Psoas muscle (tissue), 7 donors: ENCODE measurements at regions not wholly inside any gene's neighbourhood (a gene's known extent, or its start where the extent isn't known, plus 50 kb on each side); places are given as distances from the start of the nearest gene placed in this dataset.

ENCODE experiments used
- ATAC-seq, 4 donors: fragments of 200-7000 bp; cut with Tn5 transposase; one replicate each; pipeline ENCODE4 v1.9.1; 2020; ENCODE audit warnings: moderate library complexity in 3 of 4, mild to moderate bottlenecking in 2 of 4
- DNase-seq, 2 donors: peaks; one replicate each; pipeline ENCODE4 v3.0.0-alpha.2; 2020
- H3K27ac ChIP-seq: fragments of 200-600 bp; one replicate; pipeline ENCODE4 v1.8.0; 2022
- H3K27me3 ChIP-seq, 3 donors: fragments of 200-600 bp in 1 of 3; one replicate each; pipeline versions ENCODE4 v1.6.1 to v1.8.0; 2013 to 2022; ENCODE audit warnings: low read length in 2 of 3, mild to moderate bottlenecking in 2 of 3, moderate library complexity in 1 of 3; ENCODE audit not compliant: insufficient read depth in 3 of 3
- H3K36me3 ChIP-seq, 2 donors: fragments of 200-600 bp in 1 of 2; one replicate each; pipeline versions ENCODE4 v1.6.1 to v1.8.0; 2013 to 2022; ENCODE audit warnings: low read depth in 1 of 2, mild to moderate bottlenecking in 1 of 2, moderate library complexity in 1 of 2; ENCODE audit not compliant: insufficient read depth in 1 of 2
- H3K4me1 ChIP-seq: fragments of 200-600 bp; one replicate; pipeline ENCODE4 v1.8.0; 2022
- H3K4me3 ChIP-seq: fragments of 200-600 bp; one replicate; pipeline ENCODE4 v1.8.0; 2022; ENCODE audit warnings: mild to moderate bottlenecking
- H3K9me3 ChIP-seq: fragments of 200-600 bp; one replicate; pipeline ENCODE4 v1.8.0; 2022
- WGBS, 3 donors: extraction: QIAGEN DNeasy Blood & Tissue Kit; methylation state at CpG; one replicate each; pipeline versions ENCODE4 v1.1.6 to v1.1.7; 2013; 5-methylcytosine and 5-hydroxymethylcytosine counted together
- intact Hi-C, 2 donors: fragments of 100-400 bp; cut with DNase I; formaldehyde crosslinking; loops; one replicate each; pipeline versions ENCODE4 v1.11.0 to v1.14.2; 2022
- TF ChIP-seq, protein P1 (sequence below): fragments of 200-600 bp; IDR thresholded peaks from one replicate; pipeline ENCODE4 v1.8.0; 2022; ENCODE audit warnings: antibody characterized with exemption
- donor health status: healthy with polysubstance abuse.
- donor health status: DM: no; HTN: no; CAD: no; lungs with moderate emphysema.
- donor health status: Bipolar disorder and iron deficiency.
- donor health status: healthy.
- donor health status: DM: yes; HTN: yes; CAD: no.
- donor health status: DM: no; HTN: no; CAD: no.
- donor health status: DM: yes; HTN: yes; CAD: no.

DNA sequence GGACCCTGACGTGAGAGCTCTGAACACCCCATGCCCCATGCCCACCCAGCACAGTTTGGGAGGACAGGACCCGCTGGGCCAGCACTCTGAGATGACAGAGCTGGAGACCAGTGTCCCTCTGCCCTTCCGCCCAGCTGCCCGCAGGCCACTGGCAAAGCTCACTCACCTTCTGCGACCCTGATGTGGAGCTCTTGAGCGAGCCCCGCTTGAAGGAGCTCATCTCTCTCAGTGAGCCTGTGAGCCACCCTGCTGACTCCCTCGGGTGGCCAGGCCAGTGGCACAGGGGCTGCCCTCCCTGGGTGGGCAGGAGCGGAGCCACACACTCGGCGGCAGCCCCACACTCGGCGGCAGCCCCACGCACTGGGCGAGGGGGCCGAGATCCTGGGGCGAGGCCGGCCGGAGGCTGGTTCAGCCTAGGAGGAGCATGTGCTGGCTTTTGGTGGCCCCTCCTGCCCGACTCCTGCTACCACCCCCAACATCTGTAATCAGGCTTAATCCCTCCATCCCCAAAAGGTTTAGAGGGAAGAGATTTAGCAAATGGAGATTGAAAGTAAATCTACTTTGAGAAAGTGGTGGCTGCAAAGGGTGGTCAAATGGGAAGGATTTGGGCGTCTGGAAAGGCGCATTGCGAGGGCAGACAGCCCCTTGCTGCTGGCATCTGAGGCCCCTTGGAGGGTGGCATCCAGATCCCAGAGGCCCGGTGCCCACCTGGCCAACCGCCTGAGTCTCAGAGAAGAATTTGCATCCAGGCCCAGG lies 59.4 kb upstream of the TRPM1 start:
- H3K9me3 ChIP-seq = no peaks in the 10 kb centered on the region
- no peak overlapping the region for H3K27ac ChIP-seq
- TF ChIP-seq, protein P1, sequence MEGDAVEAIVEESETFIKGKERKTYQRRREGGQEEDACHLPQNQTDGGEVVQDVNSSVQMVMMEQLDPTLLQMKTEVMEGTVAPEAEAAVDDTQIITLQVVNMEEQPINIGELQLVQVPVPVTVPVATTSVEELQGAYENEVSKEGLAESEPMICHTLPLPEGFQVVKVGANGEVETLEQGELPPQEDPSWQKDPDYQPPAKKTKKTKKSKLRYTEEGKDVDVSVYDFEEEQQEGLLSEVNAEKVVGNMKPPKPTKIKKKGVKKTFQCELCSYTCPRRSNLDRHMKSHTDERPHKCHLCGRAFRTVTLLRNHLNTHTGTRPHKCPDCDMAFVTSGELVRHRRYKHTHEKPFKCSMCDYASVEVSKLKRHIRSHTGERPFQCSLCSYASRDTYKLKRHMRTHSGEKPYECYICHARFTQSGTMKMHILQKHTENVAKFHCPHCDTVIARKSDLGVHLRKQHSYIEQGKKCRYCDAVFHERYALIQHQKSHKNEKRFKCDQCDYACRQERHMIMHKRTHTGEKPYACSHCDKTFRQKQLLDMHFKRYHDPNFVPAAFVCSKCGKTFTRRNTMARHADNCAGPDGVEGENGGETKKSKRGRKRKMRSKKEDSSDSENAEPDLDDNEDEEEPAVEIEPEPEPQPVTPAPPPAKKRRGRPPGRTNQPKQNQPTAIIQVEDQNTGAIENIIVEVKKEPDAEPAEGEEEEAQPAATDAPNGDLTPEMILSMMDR = no peak
- H3K27me3 ChIP-seq = no peaks in the 10 kb centered on the region
- WGBS, 3 donors = 88 to 94% (median 90%) methylated on average over 25 of the region's 25 CpGs
- H3K36me3 ChIP-seq = no peaks in the 10 kb centered on the region
- DNase-seq (no peak), ATAC-seq (no peak)
- intact Hi-C loops = no loop called here
- H3K4me1 ChIP-seq = peaks cover 9% of the 10 kb centered on the region
- H3K4me3 ChIP-seq = no peak overlapping the region

DNA sequence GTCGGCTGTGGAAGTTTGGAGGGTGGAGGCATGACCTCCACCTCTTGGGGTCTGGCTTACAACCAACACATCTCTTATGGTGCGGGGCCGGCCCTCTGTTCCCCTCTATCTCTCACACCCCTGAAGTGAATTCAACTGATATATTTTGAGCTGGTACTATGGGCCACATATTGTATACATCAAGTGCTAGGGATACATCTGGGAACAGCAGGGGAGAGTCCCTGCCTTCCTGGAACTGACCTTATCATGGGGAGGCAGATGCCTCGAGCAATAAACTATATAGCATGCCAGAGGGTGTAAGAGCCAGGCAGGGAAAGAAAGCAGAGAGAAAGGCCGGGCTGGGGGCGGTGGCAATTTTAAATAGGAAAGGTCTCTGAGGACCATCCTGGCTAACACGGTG lies 60.4 kb upstream of the TRPM1 start:
- Histone ChIP-seq H3K36me3 (no peaks in the 10 kb centered on the region), H3K27ac (no peak overlapping the region), H3K27me3 (no peaks in the 10 kb centered on the region), H3K4me1 (peaks cover 9% of the 10 kb centered on the region), H3K4me3 (no peak overlapping the region), H3K9me3 (no peaks in the 10 kb centered on the region)
- DNase-seq (no peak), ATAC-seq (no peak)
- WGBS, 3 donors = 88 to 90% (median 89%) methylated on average over 7 of the region's 7 CpGs
- TF ChIP-seq, protein P1 = no peak
- intact Hi-C loops = no loop called here

DNA sequence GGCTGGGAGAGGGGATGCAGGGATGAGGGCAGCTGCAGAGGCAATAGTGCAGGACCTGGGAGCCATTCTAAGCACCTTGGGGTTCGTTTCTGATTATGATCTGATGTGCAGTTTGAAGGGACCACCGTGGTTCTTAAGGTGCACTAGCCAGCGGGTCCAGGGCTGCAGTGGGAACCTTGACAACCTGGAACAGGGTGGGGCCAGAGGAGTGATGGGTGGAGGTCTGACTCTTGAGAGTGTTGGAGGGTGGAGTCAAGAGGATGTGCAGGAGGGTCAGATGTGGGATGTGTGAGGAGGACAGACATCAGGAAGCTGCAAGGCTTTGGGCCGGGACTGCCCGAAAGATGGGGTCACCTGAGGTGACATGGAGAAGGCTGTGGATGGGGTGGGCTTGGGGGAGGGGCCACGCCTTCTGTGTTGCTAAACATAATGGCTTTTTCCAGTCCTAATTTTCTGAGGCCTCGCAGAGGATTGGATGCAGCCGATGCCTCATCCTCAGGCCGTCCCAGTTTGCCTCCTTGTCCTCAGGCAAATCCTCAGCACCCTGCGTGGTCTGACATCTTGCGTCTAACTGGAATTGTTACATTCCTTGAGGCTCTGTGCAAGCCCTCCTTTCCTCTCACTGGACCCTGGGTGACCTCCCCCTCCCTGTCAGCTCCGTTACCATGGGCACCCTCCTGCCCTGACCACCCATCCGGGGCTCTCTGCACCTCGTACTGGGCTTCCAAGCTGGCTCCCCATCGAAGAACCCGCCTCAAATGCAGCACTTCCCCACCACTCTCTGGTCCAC lies 61.4 kb upstream of the TRPM1 start:
- Histone ChIP-seq H3K4me3 (no peak overlapping the region), H3K9me3 (no peaks in the 10 kb centered on the region), H3K27ac (no peak overlapping the region), H3K36me3 (no peaks in the 10 kb centered on the region), H3K27me3 (no peaks in the 10 kb centered on the region), H3K4me1 (peaks cover 9% of the 10 kb centered on the region)
- 82 to 83% (median 83%) methylated on average over 16 of the region's 16 CpGs for WGBS, 3 donors
- intact Hi-C loops = no loop called here
- DNase-seq = no peak
- TF ChIP-seq, protein P1 = no peak
- no peak for ATAC-seq

DNA sequence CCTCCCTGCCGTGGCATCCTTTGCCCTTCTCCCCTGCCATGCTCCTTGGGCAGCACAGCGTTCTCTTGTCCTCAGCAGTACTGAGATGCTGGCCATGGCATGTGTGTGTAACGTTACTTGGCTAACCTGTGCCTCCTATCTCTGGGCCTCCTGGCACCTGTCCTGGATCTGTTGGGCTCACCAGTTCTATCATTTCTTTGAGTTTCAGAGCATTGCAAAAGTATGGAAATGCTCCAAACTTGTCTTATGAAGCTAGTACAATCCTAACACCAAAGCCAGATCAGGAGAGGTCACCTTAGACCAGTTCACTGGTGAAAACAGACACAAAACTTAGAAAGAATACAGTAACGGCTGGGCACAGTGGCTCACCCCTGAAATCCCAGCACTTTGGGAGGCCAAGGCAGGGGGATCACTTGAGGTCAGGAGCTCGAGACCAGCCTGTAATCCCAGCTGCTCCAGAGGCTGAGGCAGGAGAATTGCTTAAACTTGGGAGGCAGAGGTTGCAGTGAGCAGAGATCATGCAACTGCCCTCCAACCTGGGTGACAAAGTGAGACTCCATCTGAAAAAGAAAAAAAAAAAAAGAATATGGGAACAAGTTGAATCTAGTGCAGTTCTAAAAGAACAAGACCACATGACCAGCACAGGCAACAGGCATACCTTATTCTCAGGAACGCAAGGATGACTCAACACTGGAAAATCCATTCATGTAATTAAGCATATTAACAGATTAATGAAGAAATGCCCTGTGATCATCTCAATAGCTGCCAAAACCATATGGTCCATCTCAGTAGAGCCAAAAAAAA lies 62.4 kb upstream of the TRPM1 start:
- TF ChIP-seq, protein P1 = no peak
- Histone ChIP-seq H3K27ac (no peak overlapping the region), H3K36me3 (no peaks in the 10 kb centered on the region), H3K4me3 (no peak overlapping the region), H3K27me3 (no peaks in the 10 kb centered on the region), H3K4me1 (peaks cover 9% of the 10 kb centered on the region), H3K9me3 (no peaks in the 10 kb centered on the region)
- WGBS, 3 donors = 55 to 61% (median 59%) methylated on average over 6 of the region's 6 CpGs
- intact Hi-C loops = no loop called here
- ATAC-seq (no peak), DNase-seq (no peak)
